ENCODE measurements at regions not wholly inside any gene's neighbourhood (a gene's known extent, or its start where the extent isn't known, plus 50 kb on each side); places are given as distances from the start of the nearest gene placed in this dataset.
A peak's percentile ranks its signal among the peaks of the same experiment; 100 is the strongest.

DNA sequence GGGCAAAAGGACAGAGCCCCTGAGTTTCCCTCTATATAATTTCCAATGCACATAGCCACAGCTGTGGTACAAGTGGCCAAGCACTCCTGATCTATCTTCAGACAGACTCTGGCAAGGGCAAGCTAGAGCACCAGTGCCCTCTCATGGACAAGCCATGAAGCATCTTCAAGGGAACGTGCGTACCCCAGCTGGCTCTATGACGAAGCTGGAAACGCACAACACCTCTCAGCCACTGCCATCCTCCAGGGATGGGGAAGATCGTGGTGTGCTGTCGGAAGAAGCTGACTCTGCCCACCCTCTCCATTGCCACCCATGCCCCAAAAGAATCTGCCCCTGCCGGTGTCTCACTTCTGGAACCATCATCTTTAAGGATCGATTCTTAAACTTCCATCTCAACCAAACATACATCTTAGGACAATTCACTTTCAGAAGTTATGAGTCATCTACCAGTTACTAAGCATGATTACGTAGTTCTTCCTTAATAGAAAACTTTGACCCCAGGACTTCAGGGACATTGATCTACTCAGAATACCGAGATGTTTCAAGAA, 482.9 kb downstream of the AGTPBP1 start (continued):
- 0 out of 2 replicates have a peak, but pooled peaks have one; percentile 38 for TF ChIP-seq ZNF391 (tag by site-specific recombination; IDR thresholded peaks at IDR 0.05; ENCODE audit: borderline replicate concordance, low read depth)
- TF ChIP-seq ZNF2 (tag by site-specific recombination; IDR thresholded peaks at IDR 0.05) = peak; percentile 78; the same call in 1 of the 2 replicates
- peak; percentile 65; the same call in 1 of the 2 replicates for TF ChIP-seq ZXDB (tag by site-specific recombination; IDR thresholded peaks at IDR 0.05)
- TF ChIP-seq SCRT2 (tag by site-specific recombination; IDR thresholded peaks at IDR 0.05) = peak; percentile 85
- no peak for TF ChIP-seq ZNF211 (tag by site-specific recombination; IDR thresholded peaks at IDR 0.05; ENCODE audit: low read depth)
- peak; percentile 44 for TF ChIP-seq ZNF335 (tag by site-specific recombination; conservative IDR thresholded peaks at IDR 0.05)
- TF ChIP-seq ZNF23 (tag by site-specific recombination; IDR thresholded peaks at IDR 0.05; ENCODE audit: borderline replicate concordance) = no peak
- TF ChIP-seq, protein P1, sequence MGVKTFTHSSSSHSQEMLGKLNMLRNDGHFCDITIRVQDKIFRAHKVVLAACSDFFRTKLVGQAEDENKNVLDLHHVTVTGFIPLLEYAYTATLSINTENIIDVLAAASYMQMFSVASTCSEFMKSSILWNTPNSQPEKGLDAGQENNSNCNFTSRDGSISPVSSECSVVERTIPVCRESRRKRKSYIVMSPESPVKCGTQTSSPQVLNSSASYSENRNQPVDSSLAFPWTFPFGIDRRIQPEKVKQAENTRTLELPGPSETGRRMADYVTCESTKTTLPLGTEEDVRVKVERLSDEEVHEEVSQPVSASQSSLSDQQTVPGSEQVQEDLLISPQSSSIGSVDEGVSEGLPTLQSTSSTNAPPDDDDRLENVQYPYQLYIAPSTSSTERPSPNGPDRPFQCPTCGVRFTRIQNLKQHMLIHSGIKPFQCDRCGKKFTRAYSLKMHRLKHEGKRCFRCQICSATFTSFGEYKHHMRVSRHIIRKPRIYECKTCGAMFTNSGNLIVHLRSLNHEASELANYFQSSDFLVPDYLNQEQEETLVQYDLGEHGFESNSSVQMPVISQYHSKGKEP (tag by site-specific recombination; IDR thresholded peaks at IDR 0.05) = no peak
- TF ChIP-seq, protein P2, sequence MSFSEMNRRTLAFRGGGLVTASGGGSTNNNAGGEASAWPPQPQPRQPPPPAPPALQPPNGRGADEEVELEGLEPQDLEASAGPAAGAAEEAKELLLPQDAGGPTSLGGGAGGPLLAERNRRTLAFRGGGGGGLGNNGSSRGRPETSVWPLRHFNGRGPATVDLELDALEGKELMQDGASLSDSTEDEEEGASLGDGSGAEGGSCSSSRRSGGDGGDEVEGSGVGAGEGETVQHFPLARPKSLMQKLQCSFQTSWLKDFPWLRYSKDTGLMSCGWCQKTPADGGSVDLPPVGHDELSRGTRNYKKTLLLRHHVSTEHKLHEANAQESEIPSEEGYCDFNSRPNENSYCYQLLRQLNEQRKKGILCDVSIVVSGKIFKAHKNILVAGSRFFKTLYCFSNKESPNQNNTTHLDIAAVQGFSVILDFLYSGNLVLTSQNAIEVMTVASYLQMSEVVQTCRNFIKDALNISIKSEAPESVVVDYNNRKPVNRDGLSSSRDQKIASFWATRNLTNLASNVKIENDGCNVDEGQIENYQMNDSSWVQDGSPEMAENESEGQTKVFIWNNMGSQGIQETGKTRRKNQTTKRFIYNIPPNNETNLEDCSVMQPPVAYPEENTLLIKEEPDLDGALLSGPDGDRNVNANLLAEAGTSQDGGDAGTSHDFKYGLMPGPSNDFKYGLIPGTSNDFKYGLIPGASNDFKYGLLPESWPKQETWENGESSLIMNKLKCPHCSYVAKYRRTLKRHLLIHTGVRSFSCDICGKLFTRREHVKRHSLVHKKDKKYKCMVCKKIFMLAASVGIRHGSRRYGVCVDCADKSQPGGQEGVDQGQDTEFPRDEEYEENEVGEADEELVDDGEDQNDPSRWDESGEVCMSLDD (tag by site-specific recombination; IDR thresholded peaks at IDR 0.05) = peak; percentile 80; the same call in 1 of the 2 replicates
- TF ChIP-seq ZFP37 (tag by site-specific recombination; IDR thresholded peaks at IDR 0.05) = peak; percentile 95
- no peak for TF ChIP-seq KLF10 (tag by site-specific recombination; IDR thresholded peaks at IDR 0.05)
- TF ChIP-seq ZNF660 (tag by site-specific recombination; IDR thresholded peaks at IDR 0.05) = peak; percentile 71; the same call in 1 of the 2 replicates
- peak; percentile 44; the same call in 1 of the 2 replicates for TF ChIP-seq ZNF394 (tag by site-specific recombination; IDR thresholded peaks at IDR 0.05; ENCODE audit: borderline replicate concordance)
- no peak for TF ChIP-seq ZNF16 (tag by site-specific recombination; IDR thresholded peaks at IDR 0.05; ENCODE audit: low read depth)
- peak; percentile 82 for TF ChIP-seq ZBTB21 (tag by site-specific recombination; IDR thresholded peaks at IDR 0.05)
- peak; percentile 98 for TF ChIP-seq ZNF654 (tag by site-specific recombination; IDR thresholded peaks at IDR 0.05; ENCODE audit: low read depth)
- no peak for TF ChIP-seq ZBTB7A (tag by site-specific recombination; IDR thresholded peaks at IDR 0.05; ENCODE audit: low read depth)
- TF ChIP-seq, protein P3, sequence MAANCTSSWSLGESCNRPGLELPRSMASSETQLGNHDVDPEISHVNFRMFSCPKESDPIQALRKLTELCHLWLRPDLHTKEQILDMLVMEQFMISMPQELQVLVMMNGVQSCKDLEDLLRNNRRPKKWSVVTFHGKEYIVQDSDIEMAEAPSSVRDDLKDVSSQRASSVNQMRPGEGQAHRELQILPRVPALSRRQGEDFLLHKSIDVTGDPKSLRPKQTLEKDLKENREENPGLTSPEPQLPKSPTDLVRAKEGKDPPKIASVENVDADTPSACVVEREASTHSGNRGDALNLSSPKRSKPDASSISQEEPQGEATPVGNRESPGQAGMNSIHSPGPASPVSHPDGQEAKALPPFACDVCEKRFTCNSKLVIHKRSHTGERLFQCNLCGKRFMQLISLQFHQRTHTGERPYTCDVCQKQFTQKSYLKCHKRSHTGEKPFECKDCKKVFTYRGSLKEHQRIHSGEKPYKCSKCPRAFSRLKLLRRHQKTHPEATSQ (tag by site-specific recombination; IDR thresholded peaks at IDR 0.05) = no peak
- peak; percentile 95 for TF ChIP-seq ZNF629 (tag by site-specific recombination; IDR thresholded peaks at IDR 0.05)
- 0 out of 2 replicates have a peak, but pooled peaks have one; percentile 3 for TF ChIP-seq ZNF791 (tag by site-specific recombination; IDR thresholded peaks at IDR 0.05)
- TF ChIP-seq HOXC10 (CRISPR knock-in tag; IDR thresholded peaks at IDR 0.05) = no peak
- TF ChIP-seq SP3 (tag by site-specific recombination; IDR thresholded peaks at IDR 0.05) = peak; percentile 18; the same call in 1 of the 2 replicates
- TF ChIP-seq WT1 (tag by site-specific recombination; IDR thresholded peaks at IDR 0.05) = no peak
- no peak for TF ChIP-seq ZNF133 (tag by site-specific recombination; IDR thresholded peaks at IDR 0.05)
- 0 out of 2 replicates have a peak, but pooled peaks have one; percentile 28 for TF ChIP-seq ZNF24 (tag by site-specific recombination; IDR thresholded peaks at IDR 0.05)
- TF ChIP-seq ZEB2 (tag by site-specific recombination; IDR thresholded peaks at IDR 0.05) = peak; percentile 72
- peak; percentile 33; the same call in 1 of the 2 replicates for TF ChIP-seq YY2 (tag by site-specific recombination; IDR thresholded peaks at IDR 0.05)
- no peak for TF ChIP-seq ZNF560 (tag by site-specific recombination; IDR thresholded peaks at IDR 0.05; ENCODE audit: borderline replicate concordance)
- no peak for TF ChIP-seq YY1 (tag by site-specific recombination; IDR thresholded peaks at IDR 0.05)
- peak; percentile 52 for TF ChIP-seq ZNF366 (tag by site-specific recombination; conservative IDR thresholded peaks at IDR 0.05)
- TF ChIP-seq, protein P4, sequence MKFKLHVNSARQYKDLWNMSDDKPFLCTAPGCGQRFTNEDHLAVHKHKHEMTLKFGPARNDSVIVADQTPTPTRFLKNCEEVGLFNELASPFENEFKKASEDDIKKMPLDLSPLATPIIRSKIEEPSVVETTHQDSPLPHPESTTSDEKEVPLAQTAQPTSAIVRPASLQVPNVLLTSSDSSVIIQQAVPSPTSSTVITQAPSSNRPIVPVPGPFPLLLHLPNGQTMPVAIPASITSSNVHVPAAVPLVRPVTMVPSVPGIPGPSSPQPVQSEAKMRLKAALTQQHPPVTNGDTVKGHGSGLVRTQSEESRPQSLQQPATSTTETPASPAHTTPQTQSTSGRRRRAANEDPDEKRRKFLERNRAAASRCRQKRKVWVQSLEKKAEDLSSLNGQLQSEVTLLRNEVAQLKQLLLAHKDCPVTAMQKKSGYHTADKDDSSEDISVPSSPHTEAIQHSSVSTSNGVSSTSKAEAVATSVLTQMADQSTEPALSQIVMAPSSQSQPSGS (tag by site-specific recombination; IDR thresholded peaks at IDR 0.05; ENCODE audit: low read depth) = peak; percentile 64; the same call in 1 of the 2 replicates
